A172 (cell line): ENCODE measurements at regions not wholly inside any gene's neighbourhood (a gene's known extent, or its start where the extent isn't known, plus 50 kb on each side); places are given as distances from the start of the nearest gene placed in this dataset.
"Not testable (repeated sequence)": the region's sequence is repeated elsewhere in the genome, so short reads cannot be mapped to it uniquely, and the experiment has no call there.

Experiments
- DNase-seq: peaks from one replicate; pipeline ENCODE4 v3.0.0-alpha.2; 2015; ENCODE audit warnings: low spot score

GRCh38 chr13:50130123-50130946 is 115.1 kb downstream of the KCNRG start:
- peak; percentile 11 for DNase-seq

DNA sequence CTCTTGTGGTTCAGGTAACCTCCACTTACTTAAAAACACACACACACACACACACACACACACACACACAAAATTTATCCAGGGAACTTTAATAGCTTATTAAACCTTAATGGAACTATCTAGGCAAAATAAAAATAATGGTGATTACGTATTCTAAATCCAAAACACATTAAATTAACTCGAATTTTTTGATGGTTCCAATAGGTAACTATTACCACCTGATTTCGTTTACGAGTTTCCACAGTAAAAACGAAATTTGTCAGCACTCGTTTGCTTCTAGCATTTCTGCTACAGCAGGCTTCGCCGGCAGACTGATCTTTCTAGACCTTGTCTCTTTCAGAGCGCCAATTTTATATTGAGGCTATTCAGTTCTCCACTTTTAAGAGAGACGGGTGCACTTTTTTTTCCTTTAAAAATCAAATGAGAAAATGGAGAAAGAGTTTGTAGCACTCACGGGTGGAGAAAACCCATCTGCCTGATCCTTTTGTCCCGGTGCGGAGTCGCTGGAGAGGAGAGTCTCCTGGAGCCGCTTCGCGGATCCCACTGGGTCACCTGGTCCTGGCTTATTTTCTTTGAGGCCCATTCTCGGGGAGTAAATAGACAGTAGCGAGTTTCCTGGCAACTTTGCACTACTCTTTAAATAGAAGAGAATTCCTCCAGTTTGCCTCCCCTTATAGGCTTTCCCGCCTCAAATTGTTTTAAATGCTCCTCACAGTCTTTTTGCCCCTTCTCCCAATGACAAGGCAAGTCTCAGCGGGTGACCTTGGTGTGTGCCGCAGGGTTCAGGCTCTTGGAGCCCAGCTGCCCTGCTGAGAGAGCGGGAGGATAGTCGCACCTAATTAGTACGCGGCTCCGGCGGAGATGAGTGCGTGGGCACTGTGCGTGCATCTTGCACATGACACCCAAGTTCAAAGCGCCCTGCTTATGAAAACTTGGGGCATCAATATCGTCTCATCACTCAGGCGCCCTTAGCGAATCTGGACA is 117.0 kb downstream of the KCNRG start:
- no peak for DNase-seq

GRCh38 chr13:50132904-50133357 is 117.7 kb downstream of the KCNRG start:
- no peak for DNase-seq

DNA sequence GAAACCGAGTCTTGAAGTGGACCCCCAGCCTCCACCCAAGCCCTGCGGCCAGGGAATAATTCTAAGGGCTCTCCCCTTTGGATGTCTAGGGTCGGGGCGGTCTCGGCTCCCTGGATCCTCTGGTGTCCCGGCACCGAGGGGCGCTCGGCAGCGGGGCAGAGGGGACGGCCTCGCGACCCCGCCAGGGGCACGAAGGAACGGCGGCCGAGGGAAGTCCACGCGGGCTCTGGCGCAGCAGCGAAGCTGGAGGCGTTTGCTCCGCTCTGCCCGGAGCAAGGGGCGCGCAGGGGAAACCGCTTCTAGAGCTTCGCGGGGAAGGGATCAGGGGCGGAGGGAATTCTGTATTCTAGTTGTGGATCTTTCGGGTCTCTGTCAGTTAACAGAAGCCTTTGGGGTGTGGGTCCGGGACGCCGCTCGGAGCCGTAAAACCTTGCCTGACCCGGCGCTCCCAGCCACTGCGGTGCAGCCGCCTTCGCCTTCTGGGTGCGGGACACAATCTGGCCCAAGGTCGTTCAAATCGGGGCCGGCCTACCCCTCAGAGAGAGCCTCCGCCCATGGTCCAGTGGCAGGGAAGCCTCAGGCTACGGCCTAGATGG is 118.2 kb downstream of the KCNRG start:
- no peak for DNase-seq

DNA sequence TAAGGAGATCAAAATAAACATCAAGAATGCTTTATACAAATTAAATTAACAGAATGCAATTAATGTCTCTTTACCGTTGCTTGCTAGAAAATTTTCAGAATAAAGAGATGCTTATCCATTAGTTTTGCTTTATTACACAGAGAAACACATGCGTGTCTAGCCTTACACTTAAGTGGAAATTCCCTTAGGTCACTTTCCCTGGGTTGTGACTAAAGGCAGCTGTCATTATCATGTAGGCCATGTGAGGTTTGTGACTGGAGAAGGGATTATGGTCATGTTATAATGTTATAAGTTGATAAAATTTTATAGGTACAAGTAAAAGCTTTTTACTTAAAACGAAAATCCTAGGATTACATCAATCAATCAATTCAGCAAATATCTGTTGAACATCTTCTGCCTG is 121.0 kb downstream of the KCNRG start:
- no peak for DNase-seq

DNA sequence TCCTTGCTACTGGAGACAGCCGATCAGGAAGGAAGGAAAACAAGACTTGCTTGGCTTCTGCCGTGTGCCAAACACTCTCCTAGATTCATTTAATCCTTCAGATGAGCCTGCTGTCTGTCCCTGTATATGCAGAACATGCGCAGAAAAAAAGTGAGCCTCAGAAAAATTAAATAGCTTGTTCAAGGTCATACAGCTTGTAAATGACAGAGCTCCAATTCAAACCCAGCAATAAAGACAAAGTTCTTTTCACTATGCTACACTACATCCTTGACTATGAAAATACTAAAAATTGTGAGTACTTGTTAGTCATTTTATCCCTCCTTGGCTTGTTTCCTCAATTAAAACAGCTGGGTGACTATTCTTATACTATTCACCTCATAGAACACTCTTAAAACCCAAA is 121.4 kb downstream of the KCNRG start:
- no peak for DNase-seq

DNA sequence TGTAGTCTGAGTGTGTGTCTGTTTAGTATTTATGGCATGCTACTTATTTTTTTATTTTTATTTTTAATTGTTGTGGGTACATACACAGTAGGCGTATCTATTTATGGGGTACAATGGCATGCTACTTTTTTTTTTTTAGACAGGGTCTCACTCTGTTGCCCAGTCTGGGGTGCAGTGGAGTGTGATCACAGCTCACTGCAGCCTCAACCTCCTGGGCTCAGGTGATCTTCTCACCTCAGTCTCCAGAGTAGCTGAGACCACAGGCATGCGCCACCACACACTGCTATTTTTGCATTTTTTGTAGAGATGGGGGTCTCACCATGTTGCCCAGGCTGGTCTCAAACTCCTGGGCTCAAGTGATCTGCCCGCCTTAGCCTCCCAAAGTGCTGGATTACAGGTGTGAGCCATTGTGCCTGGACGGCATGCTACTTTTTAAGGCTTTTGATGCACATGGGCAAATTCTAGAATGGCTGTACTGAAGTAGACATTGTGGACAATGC is 124.2 kb downstream of the KCNRG start:
- DNase-seq, result not testable (repeated sequence)

DNA sequence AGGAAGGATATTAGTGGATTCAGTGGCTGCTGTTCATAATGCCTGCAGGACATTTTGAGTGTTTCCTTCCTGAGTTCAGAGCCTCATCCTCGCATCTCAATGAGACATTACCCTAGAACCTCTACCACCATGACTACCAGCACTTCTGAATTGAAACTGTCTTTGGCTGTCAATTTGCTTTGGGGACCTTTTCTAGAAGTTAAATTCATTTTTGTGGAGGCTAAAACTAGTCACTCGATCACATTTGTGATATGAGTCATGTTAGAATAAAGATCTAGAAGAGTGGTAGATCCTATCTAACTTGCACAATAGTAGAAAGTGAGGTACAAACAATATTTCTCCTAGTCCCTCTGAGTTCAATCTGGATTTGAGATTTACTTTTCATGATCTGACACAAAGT is 124.9 kb downstream of the KCNRG start:
- no peak for DNase-seq

GRCh38 chr13:50140581-50141374 is 125.5 kb downstream of the KCNRG start:
- no peak for DNase-seq

- DNase-seq, result no peak
These were observed 126.2 kb downstream of the KCNRG start for GRCh38 chr13:50141375-50141975.

GRCh38 chr13:50144246-50145160 is 129.3 kb downstream of the KCNRG start:
- no peak for DNase-seq

GRCh38 chr13:50149214-50149613 is 134.0 kb downstream of the KCNRG start:
- DNase-seq, result no peak

DNA sequence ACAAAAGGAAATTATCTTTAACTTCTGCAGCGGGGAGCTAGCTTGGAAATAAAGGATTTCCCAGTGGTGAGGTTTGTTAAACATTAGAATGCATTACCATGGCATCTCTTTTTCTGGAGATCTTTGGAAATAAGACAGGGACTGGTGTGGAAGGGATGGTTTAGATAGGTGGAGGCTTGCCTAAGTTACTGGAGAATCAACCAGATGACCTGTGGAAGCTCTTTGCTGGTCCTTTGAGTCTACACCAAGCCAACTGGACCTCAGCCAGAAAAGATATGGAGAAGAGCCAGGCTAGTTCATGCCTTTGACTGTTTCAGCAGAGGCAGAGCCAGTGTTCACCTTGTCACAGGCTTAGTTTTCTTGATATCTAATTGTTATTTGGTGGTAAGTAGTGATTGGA is 134.7 kb downstream of the KCNRG start:
- DNase-seq, result no peak

DNA sequence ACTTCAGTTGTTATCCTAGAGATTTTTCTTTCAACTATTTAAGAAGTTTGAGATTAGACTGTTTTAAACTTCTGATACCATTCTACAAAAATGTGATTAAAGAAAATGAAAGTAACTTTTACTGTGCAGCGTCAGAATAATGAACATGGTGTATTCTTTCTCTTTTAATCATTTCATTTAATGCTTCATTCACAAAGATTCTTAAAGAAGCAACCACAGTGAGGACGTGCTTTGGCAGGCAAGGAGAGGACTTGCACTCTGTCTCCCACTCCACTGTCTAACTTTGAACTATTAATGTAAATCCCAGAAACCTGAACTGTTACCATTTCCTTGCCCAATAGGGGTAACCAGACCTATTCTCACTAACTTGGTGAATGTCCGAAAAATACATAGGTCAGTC is 137.0 kb downstream of the KCNRG start:
- DNase-seq, result no peak

DNA sequence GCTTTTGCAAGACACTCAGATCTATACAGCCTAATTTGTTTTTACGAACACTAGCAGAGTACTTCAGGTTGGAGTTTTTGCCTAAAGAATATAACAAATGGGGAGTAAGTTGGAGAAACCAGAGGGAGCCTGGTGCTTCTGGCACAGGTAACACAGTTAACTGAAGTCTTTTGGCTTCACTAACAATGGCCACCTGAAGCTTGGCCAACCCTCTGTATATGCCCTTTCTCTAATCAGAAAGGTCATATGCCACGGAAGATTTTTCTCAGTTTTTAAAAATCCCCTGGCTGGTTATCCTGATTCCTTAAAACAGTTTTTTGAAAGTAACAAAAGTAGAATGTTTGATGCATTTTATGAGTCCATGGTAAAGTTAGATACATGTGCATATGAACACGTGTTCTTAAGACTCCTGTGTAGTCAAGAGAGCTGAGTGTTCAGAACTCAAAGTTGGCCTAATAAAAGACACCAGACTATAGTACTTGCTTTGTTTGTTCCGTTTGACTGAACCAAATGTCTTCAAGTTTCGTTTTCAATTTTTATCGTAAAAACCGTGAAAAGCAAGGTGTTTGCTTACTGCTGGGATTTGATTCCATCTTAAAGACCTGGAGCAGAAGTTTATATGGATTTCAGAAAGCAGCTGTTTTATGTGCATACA is 137.5 kb downstream of the KCNRG start:
- DNase-seq, result no peak

DNA sequence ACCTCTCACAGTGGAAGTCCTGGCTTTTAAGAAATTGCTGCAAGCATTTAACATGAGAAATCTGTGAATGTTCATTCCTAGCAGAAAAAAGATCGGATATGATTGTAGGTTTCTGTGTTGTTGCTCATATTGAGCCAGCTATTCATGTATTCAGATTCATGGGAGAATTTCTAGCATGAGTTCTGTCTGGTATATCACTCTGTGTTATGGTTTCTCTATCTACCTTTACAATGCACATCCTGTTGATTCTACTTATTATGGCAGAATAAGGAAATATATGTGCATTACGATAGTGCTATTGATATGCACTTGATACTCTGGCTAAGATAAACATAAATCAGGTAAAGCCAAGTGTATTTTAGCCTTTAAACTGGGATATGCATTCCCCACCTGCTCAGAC is 138.2 kb downstream of the KCNRG start:
- DNase-seq, result no peak

GRCh38 chr13:50153876-50154275 is 138.6 kb downstream of the KCNRG start:
- DNase-seq, result no peak

DNA sequence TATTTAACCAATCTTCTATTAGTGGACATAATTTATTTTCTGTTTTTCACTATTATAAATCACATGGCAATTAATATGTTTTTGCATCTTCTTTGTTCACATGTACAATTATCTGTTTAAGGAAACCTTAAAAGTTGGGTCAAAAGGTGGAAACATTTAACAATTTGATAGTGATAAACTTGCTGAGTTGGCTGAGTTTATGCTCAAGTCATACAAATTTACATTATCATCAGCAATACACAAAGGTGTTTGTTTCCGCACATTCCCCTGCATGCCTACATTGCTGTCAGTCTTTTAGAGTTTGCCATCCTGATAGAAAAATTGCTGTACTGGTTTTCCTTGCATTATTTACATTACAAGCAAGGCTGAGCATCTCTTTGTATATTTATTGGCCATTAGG is 139.5 kb downstream of the KCNRG start:
- DNase-seq, result no peak

DNA sequence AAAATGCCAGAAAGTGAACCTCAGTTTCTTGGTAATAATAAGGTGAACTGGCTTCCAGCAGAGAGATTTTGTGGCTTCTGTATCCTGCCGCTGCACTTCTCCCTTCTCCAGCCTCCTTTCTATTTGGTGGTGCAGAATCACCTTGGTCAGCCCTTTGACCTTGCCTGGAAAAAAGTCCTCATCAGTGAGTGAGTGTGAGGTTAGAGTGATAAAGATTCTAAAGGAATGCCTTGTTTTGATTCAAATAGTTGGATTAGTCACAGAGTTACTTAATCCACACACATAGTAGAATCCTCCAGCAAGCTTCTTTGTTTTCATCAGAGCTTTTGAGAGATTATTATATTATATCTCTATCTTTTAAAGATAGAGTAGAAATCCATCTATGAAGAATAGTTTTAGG is 140.9 kb downstream of the KCNRG start:
- DNase-seq, result peak; percentile 49
